ENCODE measurements at regions not wholly inside any gene's neighbourhood (a gene's known extent, or its start where the extent isn't known, plus 50 kb on each side); places are given as distances from the start of the nearest gene placed in this dataset.

DNA sequence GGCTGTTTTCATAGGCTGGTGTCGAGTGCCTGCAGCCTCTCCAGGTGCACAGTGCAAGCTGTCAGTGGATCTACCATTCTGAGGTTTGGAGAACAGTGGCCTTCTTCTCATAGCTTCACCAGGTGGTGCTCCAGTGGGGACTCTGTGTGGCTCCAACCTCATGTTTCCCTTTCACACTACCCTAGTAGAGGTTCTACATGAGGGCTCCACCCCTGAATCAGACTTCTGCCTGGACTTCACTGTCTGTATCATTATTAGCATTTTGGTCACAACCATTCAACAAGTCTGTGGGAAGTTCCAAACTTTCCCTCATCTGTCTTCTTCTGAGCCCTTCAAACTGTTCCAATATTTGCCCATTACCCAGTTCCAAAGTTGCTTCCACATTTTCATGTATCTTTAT, 1003.7 kb downstream of the MCTP2 start:
- TF ChIP-seq, protein P1, sequence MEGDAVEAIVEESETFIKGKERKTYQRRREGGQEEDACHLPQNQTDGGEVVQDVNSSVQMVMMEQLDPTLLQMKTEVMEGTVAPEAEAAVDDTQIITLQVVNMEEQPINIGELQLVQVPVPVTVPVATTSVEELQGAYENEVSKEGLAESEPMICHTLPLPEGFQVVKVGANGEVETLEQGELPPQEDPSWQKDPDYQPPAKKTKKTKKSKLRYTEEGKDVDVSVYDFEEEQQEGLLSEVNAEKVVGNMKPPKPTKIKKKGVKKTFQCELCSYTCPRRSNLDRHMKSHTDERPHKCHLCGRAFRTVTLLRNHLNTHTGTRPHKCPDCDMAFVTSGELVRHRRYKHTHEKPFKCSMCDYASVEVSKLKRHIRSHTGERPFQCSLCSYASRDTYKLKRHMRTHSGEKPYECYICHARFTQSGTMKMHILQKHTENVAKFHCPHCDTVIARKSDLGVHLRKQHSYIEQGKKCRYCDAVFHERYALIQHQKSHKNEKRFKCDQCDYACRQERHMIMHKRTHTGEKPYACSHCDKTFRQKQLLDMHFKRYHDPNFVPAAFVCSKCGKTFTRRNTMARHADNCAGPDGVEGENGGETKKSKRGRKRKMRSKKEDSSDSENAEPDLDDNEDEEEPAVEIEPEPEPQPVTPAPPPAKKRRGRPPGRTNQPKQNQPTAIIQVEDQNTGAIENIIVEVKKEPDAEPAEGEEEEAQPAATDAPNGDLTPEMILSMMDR (IDR thresholded peaks at IDR 0.05), result no peak
- no peak for TF ChIP-seq POLR2A (IDR thresholded peaks at IDR 0.05)

Data from body of pancreas (tissue), 4 donors.